ENCODE measurements at regions not wholly inside any gene's neighbourhood (a gene's known extent, or its start where the extent isn't known, plus 50 kb on each side); places are given as distances from the start of the nearest gene placed in this dataset.
A peak's percentile ranks its signal among the peaks of the same experiment; 100 is the strongest.

GRCh38 chr3:75076481-75076880 is 462.0 kb upstream of the CNTN3 start:
- Histone ChIP-seq H3K36me3 (ENCODE audit: insufficient read depth, insufficient read length, low read length) (no peaks in the 10 kb centered on the region), H3K4me3 (ENCODE audit: insufficient read length, low read depth) (no peak overlapping the region), H3K27me3 (ENCODE audit: insufficient read depth, insufficient read length) (no peaks in the 10 kb centered on the region), H3K9me3 (ENCODE audit: insufficient read depth, low read length) (no peaks in the 10 kb centered on the region), H3K9ac (ENCODE audit: insufficient read length, low read depth) (no peak overlapping the region), H3K4me1 (ENCODE audit: insufficient read depth, insufficient read length) (no peaks in the 10 kb centered on the region)
- TF ChIP-seq YY1 (IDR thresholded peaks at IDR 0.05; ENCODE audit: insufficient read depth, insufficient read length) (no peak), SUZ12 (IDR thresholded peaks at IDR 0.05; ENCODE audit: extremely low read depth, insufficient read depth, insufficient read length) (no peak), ZNF274 (IDR thresholded peaks at IDR 0.05; ENCODE audit: low read depth, low read length) (no peak)
- no peak for DNase-seq (ENCODE audit: low read depth, low spot score)

GRCh38 chr3:75078290-75078689 is 463.8 kb upstream of the CNTN3 start:
- Histone ChIP-seq H3K27me3 (ENCODE audit: insufficient read depth, insufficient read length) (no peaks in the 10 kb centered on the region), H3K9me3 (ENCODE audit: insufficient read depth, low read length) (no peaks in the 10 kb centered on the region), H3K36me3 (ENCODE audit: insufficient read depth, insufficient read length, low read length) (no peaks in the 10 kb centered on the region), H3K9ac (ENCODE audit: insufficient read length, low read depth) (no peak overlapping the region), H3K4me3 (ENCODE audit: insufficient read length, low read depth) (no peak overlapping the region), H3K4me1 (ENCODE audit: insufficient read depth, insufficient read length) (no peaks in the 10 kb centered on the region)
- DNase-seq (ENCODE audit: low read depth, low spot score): no peak
- TF ChIP-seq YY1 (IDR thresholded peaks at IDR 0.05; ENCODE audit: insufficient read depth, insufficient read length): no peak
- no peak for TF ChIP-seq ZNF274 (IDR thresholded peaks at IDR 0.05; ENCODE audit: low read depth, low read length)
- TF ChIP-seq SUZ12 (IDR thresholded peaks at IDR 0.05; ENCODE audit: extremely low read depth, insufficient read depth, insufficient read length): no peak

DNA sequence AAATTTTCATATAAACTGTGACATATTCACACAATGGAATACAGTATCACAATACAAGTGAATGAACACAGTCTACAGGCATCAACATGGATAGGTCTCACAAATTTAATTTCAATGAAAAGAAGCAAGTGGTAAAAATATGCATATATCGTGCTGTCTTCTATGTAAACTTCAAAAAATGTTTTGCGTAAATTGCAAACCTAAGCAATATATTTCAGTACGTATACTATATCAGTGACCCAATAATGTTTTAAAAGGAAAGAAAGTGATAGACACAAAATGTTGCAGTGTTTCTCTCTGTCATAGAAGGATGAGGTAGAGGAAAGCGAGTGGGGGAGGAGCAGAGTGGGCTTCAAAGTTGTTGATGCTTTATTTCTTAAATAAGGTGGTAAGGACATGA is 468.4 kb upstream of the CNTN3 start:
- H3K9me3 ChIP-seq (ENCODE audit: insufficient read depth, low read length): no peaks in the 10 kb centered on the region
- H3K27me3 ChIP-seq (ENCODE audit: insufficient read depth, insufficient read length): no peaks in the 10 kb centered on the region
- H3K9ac ChIP-seq (ENCODE audit: insufficient read length, low read depth): no peak overlapping the region
- H3K4me1 ChIP-seq (ENCODE audit: insufficient read depth, insufficient read length): no peaks in the 10 kb centered on the region
- no peaks in the 10 kb centered on the region for H3K36me3 ChIP-seq (ENCODE audit: insufficient read depth, insufficient read length, low read length)
- no peak overlapping the region for H3K4me3 ChIP-seq (ENCODE audit: insufficient read length, low read depth)
- TF ChIP-seq YY1 (IDR thresholded peaks at IDR 0.05; ENCODE audit: insufficient read depth, insufficient read length) (no peak), ZNF274 (IDR thresholded peaks at IDR 0.05; ENCODE audit: low read depth, low read length) (no peak), SUZ12 (IDR thresholded peaks at IDR 0.05; ENCODE audit: extremely low read depth, insufficient read depth, insufficient read length) (no peak)
- no peak for DNase-seq (ENCODE audit: low read depth, low spot score)

GRCh38 chr3:75089841-75090240 is 475.4 kb upstream of the CNTN3 start:
- H3K4me3 ChIP-seq (ENCODE audit: insufficient read length, low read depth): no peak overlapping the region
- TF ChIP-seq YY1 (IDR thresholded peaks at IDR 0.05; ENCODE audit: insufficient read depth, insufficient read length) (no peak), SUZ12 (IDR thresholded peaks at IDR 0.05; ENCODE audit: extremely low read depth, insufficient read depth, insufficient read length) (no peak), ZNF274 (IDR thresholded peaks at IDR 0.05; ENCODE audit: low read depth, low read length) (no peak)
- no peak overlapping the region for H3K9ac ChIP-seq (ENCODE audit: insufficient read length, low read depth)

GRCh38 chr3:75101329-75102147 is 487.1 kb upstream of the CNTN3 start:
- Histone ChIP-seq H3K4me1 (ENCODE audit: insufficient read depth, insufficient read length) (peaks cover 5% of the 10 kb centered on the region), H3K9ac (ENCODE audit: insufficient read length, low read depth) (no peak overlapping the region), H3K9me3 (ENCODE audit: insufficient read depth, low read length) (peaks cover 16% of the 10 kb centered on the region), H3K4me3 (ENCODE audit: insufficient read length, low read depth) (no peak overlapping the region), H3K27me3 (ENCODE audit: insufficient read depth, insufficient read length) (no peaks in the 10 kb centered on the region), H3K36me3 (ENCODE audit: insufficient read depth, insufficient read length, low read length) (no peaks in the 10 kb centered on the region)
- TF ChIP-seq ZNF274 (IDR thresholded peaks at IDR 0.05; ENCODE audit: low read depth, low read length): no peak
- TF ChIP-seq YY1 (IDR thresholded peaks at IDR 0.05; ENCODE audit: insufficient read depth, insufficient read length): no peak
- no peak for TF ChIP-seq SUZ12 (IDR thresholded peaks at IDR 0.05; ENCODE audit: extremely low read depth, insufficient read depth, insufficient read length)
- peak; percentile 28 for DNase-seq (ENCODE audit: low read depth, low spot score)

More at GRCh38 chr3:75089841-75090240, 475.4 kb upstream of the CNTN3 start:
- no peaks in the 10 kb centered on the region for H3K27me3 ChIP-seq (ENCODE audit: insufficient read depth, insufficient read length)
- no peaks in the 10 kb centered on the region for H3K4me1 ChIP-seq (ENCODE audit: insufficient read depth, insufficient read length)
- DNase-seq (ENCODE audit: low read depth, low spot score): no peak
- H3K9me3 ChIP-seq (ENCODE audit: insufficient read depth, low read length): no peaks in the 10 kb centered on the region
- H3K36me3 ChIP-seq (ENCODE audit: insufficient read depth, insufficient read length, low read length): no peaks in the 10 kb centered on the region

GRCh38 chr3:75110741-75111140 is 496.3 kb upstream of the CNTN3 start:
- no peak overlapping the region for H3K4me3 ChIP-seq (ENCODE audit: insufficient read length, low read depth)
- H3K4me1 ChIP-seq (ENCODE audit: insufficient read depth, insufficient read length): no peaks in the 10 kb centered on the region
- H3K9me3 ChIP-seq (ENCODE audit: insufficient read depth, low read length): no peaks in the 10 kb centered on the region
- no peak overlapping the region for H3K9ac ChIP-seq (ENCODE audit: insufficient read length, low read depth)
- H3K36me3 ChIP-seq (ENCODE audit: insufficient read depth, insufficient read length, low read length): no peaks in the 10 kb centered on the region
- no peaks in the 10 kb centered on the region for H3K27me3 ChIP-seq (ENCODE audit: insufficient read depth, insufficient read length)
- DNase-seq (ENCODE audit: low read depth, low spot score): no peak
- TF ChIP-seq SUZ12 (IDR thresholded peaks at IDR 0.05; ENCODE audit: extremely low read depth, insufficient read depth, insufficient read length) (no peak), ZNF274 (IDR thresholded peaks at IDR 0.05; ENCODE audit: low read depth, low read length) (no peak), YY1 (IDR thresholded peaks at IDR 0.05; ENCODE audit: insufficient read depth, insufficient read length) (no peak)

DNA sequence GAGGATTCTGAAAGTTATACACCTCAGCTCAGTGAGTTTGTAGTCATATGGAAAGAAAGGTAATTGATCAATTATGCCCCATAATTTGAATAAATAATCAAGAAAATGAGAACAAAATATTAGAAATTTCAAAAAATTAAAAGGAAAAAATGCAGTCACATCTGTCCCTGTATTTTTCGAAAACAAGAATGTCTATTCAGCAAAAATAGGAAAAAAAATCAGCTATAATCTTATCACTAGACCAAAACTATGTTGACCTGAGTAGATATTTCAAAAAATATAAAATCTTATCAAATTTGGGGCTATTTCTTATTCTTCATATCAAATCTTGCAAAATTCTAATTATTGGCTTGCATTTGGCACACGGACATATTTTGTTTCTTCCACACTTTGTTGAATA is 501.2 kb upstream of the CNTN3 start:
- no peak overlapping the region for H3K4me3 ChIP-seq (ENCODE audit: insufficient read length, low read depth)
- H3K9ac ChIP-seq (ENCODE audit: insufficient read length, low read depth): no peak overlapping the region
- H3K9me3 ChIP-seq (ENCODE audit: insufficient read depth, low read length): peaks cover 10% of the 10 kb centered on the region; the same call in 1 of the 2 replicates
- no peak for DNase-seq (ENCODE audit: low read depth, low spot score)
- no peaks in the 10 kb centered on the region for H3K27me3 ChIP-seq (ENCODE audit: insufficient read depth, insufficient read length)
- H3K36me3 ChIP-seq (ENCODE audit: insufficient read depth, insufficient read length, low read length): no peaks in the 10 kb centered on the region
- no peaks in the 10 kb centered on the region for H3K4me1 ChIP-seq (ENCODE audit: insufficient read depth, insufficient read length)
- TF ChIP-seq SUZ12 (IDR thresholded peaks at IDR 0.05; ENCODE audit: extremely low read depth, insufficient read depth, insufficient read length): no peak
- TF ChIP-seq YY1 (IDR thresholded peaks at IDR 0.05; ENCODE audit: insufficient read depth, insufficient read length): no peak
- no peak for TF ChIP-seq ZNF274 (IDR thresholded peaks at IDR 0.05; ENCODE audit: low read depth, low read length)

Measured in NT2/D1 (cell line).